MCF 10A (cell line): ENCODE measurements at regions not wholly inside any gene's neighbourhood (a gene's known extent, or its start where the extent isn't known, plus 50 kb on each side); places are given as distances from the start of the nearest gene placed in this dataset.

Source experiments
- BruUV-seq: library from RNA; stranded (reverse); fragments of 400-500 nt; replicated peaks from 2 replicates; lab custom pipeline; 2021; lab: Mats Ljungman, UMichigan
- CTCF ChIA-PET: fragments of 300-600 bp; sonication (Branson Sonifier 250); formaldehyde crosslinking; extraction: SDS; loops from one replicate; lab custom pipeline; 2021; ENCODE audit warnings: antibody characterized with exemption, inconsistent platforms; lab: Yijun Ruan, JAX
- POLR2A ChIA-PET: fragments of 300-600, 350-650 bp; sonication (Branson Sonifier 250); formaldehyde crosslinking; extraction: SDS; loops from one replicate; lab custom pipeline; 2020; ENCODE audit warnings: antibody characterized with exemption, inconsistent platforms; lab: Yijun Ruan, JAX
- DNase-seq: peaks from one replicate; pipeline ENCODE4 v3.0.0-alpha.2; 2018; ENCODE audit not compliant: unreplicated experiment
- H3K27ac Mint-ChIP-seq: one replicate; pipeline ENCODE4 v1.8.0; 2022; ENCODE audit warnings: mild to moderate bottlenecking, low read depth, mixed read lengths; ENCODE audit not compliant: unreplicated experiment
- H3K27me3 Mint-ChIP-seq: one replicate; pipeline ENCODE4 v1.8.0; 2022; ENCODE audit warnings: mixed read lengths; ENCODE audit not compliant: insufficient read depth, unreplicated experiment
- H3K36me3 Mint-ChIP-seq: one replicate; pipeline ENCODE4 v1.8.0; 2022; ENCODE audit warnings: mild to moderate bottlenecking, moderate library complexity, mixed read lengths; ENCODE audit not compliant: insufficient read depth, unreplicated experiment
- H3K4me1 Mint-ChIP-seq: one replicate; pipeline ENCODE4 v1.8.0; 2022; ENCODE audit warnings: mixed read lengths; ENCODE audit not compliant: insufficient read depth, unreplicated experiment
- H3K4me3 Mint-ChIP-seq: one replicate; pipeline ENCODE4 v1.8.0; 2022; ENCODE audit warnings: mild to moderate bottlenecking, moderate library complexity, mixed read lengths; ENCODE audit not compliant: unreplicated experiment
- H3K9me3 Mint-ChIP-seq: one replicate; pipeline ENCODE4 v1.8.0; 2022; ENCODE audit warnings: mixed read lengths; ENCODE audit not compliant: unreplicated experiment
- intact Hi-C: fragments of 100-400 bp; cut with micrococcal nuclease; formaldehyde crosslinking; loops from 2 replicates; pipeline ENCODE4 v1.14.1; 2022
- TF ChIP-seq, protein P1 (sequence below): fragments of 200-600 bp; IDR thresholded peaks from one replicate; pipeline ENCODE4 v1.8.0; 2022; ENCODE audit warnings: antibody characterized with exemption, mild to moderate bottlenecking; ENCODE audit not compliant: unreplicated experiment

GRCh38 chr20:11675920-11676629 lies 241.6 kb upstream of the BTBD3 start:
- no peak for DNase-seq
- ChIA-PET CTCF (interaction anchor here (0.5 to 3.4 kb wide), 29 partner anchors 8 to 1290 kb away, joined by 3 to 18 read pairs (median 4); no protein-coding TSS in a partner anchor), POLR2A (no interaction called here)
- Mint-ChIP-seq H3K36me3 (no peaks in the 10 kb centered on the region), H3K4me1 (no peaks in the 10 kb centered on the region), H3K27ac (no peak overlapping the region), H3K27me3 (no peaks in the 10 kb centered on the region), H3K4me3 (no peak overlapping the region), H3K9me3 (no peaks in the 10 kb centered on the region)
- BruUV-seq, result no TSS peak
- TF ChIP-seq, protein P1, sequence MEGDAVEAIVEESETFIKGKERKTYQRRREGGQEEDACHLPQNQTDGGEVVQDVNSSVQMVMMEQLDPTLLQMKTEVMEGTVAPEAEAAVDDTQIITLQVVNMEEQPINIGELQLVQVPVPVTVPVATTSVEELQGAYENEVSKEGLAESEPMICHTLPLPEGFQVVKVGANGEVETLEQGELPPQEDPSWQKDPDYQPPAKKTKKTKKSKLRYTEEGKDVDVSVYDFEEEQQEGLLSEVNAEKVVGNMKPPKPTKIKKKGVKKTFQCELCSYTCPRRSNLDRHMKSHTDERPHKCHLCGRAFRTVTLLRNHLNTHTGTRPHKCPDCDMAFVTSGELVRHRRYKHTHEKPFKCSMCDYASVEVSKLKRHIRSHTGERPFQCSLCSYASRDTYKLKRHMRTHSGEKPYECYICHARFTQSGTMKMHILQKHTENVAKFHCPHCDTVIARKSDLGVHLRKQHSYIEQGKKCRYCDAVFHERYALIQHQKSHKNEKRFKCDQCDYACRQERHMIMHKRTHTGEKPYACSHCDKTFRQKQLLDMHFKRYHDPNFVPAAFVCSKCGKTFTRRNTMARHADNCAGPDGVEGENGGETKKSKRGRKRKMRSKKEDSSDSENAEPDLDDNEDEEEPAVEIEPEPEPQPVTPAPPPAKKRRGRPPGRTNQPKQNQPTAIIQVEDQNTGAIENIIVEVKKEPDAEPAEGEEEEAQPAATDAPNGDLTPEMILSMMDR, result no peak
- intact Hi-C loops, result loop anchor here (1.0 to 2.0 kb wide), 2 partner anchors 337 to 1290 kb away; no protein-coding TSS in a partner anchor

DNA sequence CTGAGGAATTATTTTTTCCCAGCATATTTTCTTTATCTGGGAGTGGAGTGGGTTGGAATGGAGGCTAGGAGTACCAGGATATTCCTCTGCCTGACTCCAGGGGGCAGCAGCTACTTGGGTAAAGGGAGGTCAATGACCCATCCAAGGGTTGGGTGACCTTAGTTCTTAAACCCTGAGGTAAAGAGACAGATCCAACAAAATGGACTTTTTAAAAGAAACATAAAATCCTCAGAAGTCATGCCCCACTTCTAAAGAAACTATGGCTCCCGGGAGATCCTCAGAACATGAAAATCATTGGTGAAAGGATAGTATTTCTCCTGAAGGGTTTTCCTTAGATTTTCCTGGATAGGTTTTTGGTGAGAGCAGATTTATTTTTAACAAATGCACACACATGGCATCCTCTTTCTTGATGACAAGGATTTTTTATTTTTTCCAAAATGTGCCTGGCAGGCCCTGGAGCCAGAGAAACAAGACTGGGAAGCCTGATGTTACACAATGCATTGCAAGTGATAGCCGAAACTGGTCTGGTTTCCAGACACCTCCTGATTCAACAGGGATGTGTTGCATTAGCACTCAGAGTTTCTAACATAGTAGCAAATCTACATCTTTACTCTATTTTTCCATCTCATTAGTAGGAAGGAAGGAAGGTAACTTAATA lies 240.9 kb upstream of the BTBD3 start:
- no peaks in the 10 kb centered on the region for H3K27me3 Mint-ChIP-seq
- CTCF ChIA-PET, result interaction anchor here (0.6 to 3.4 kb wide), 48 partner anchors 8 to 1289 kb away, joined by 3 to 18 read pairs (median 4); no protein-coding TSS in a partner anchor
- POLR2A ChIA-PET, result no interaction called here

DNA sequence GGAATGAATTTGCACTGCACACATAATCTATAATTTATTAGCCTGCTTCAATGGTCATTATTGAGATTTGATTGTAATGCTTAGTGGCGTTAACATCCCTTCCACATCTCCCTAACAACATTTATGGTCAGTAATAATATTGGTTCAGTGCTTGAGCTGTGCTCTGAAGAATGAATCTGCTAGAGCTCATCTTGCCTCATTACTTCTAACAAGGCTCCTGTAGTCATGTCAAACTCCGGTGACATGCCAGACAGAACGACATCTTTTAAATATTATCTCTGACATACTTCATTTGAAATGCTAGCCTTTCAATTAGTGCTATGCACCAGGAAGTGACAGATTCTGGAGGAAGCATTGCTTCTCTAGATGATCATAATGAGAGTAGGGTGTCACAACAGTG lies 240.3 kb upstream of the BTBD3 start:
- Mint-ChIP-seq H3K27me3 (no peaks in the 10 kb centered on the region), H3K4me1 (no peaks in the 10 kb centered on the region), H3K4me3 (no peak overlapping the region), H3K9me3 (no peaks in the 10 kb centered on the region), H3K27ac (no peak overlapping the region), H3K36me3 (no peaks in the 10 kb centered on the region)
- POLR2A ChIA-PET, result no interaction called here
- BruUV-seq, result no TSS peak
- no peak for DNase-seq
- CTCF ChIA-PET, result interaction anchor here (0.6 to 3.4 kb wide), 34 partner anchors 9 to 1289 kb away, joined by 3 to 18 read pairs (median 3); no protein-coding TSS in a partner anchor
- intact Hi-C loops, result loop anchor here (2.0 kb wide), 1 partner anchor 335 kb away; no protein-coding TSS in a partner anchor
- TF ChIP-seq, protein P1, result no peak

More for the DNA sequence above, 240.9 kb upstream of the BTBD3 start:
- Mint-ChIP-seq H3K4me3 (no peak overlapping the region), H3K9me3 (no peaks in the 10 kb centered on the region), H3K36me3 (no peaks in the 10 kb centered on the region), H3K4me1 (no peaks in the 10 kb centered on the region), H3K27ac (no peak overlapping the region)
- peak; percentile 61 for DNase-seq
- intact Hi-C loops, result loop anchor here (1.0 to 2.0 kb wide), 2 partner anchors 336 to 1290 kb away; no protein-coding TSS in a partner anchor
- TF ChIP-seq, protein P1, result peak; percentile 93
- BruUV-seq, result no TSS peak

GRCh38 chr20:11677836-11678235 lies 239.9 kb upstream of the BTBD3 start:
- Mint-ChIP-seq H3K9me3 (no peaks in the 10 kb centered on the region), H3K36me3 (no peaks in the 10 kb centered on the region), H3K27ac (no peak overlapping the region), H3K4me1 (no peaks in the 10 kb centered on the region), H3K4me3 (no peak overlapping the region), H3K27me3 (no peaks in the 10 kb centered on the region)
- CTCF ChIA-PET, result interaction anchor here (0.6 to 3.4 kb wide), 33 partner anchors 15 to 1288 kb away, joined by 3 to 18 read pairs (median 3); no protein-coding TSS in a partner anchor
- POLR2A ChIA-PET, result interaction anchor here (0.6 kb wide), 1 partner anchor 679 kb away, joined by 4 read pairs; no protein-coding TSS in a partner anchor
- TF ChIP-seq, protein P1, result no peak
- no peak for DNase-seq
- BruUV-seq, result no TSS peak
- intact Hi-C loops, result loop anchor here (2.0 kb wide), 1 partner anchor 335 kb away; no protein-coding TSS in a partner anchor
